OCI-LY1 (cell line): ENCODE measurements at regions not wholly inside any gene's neighbourhood (a gene's known extent, or its start where the extent isn't known, plus 50 kb on each side); places are given as distances from the start of the nearest gene placed in this dataset.

Source experiments
- H2AFZ ChIP-seq: fragments of 200-600 bp; sonication (generic), shearing (Covaris generic); 2 replicates; pipeline ENCODE4 v1.6.0; 2014; ENCODE audit warnings: antibody characterized with exemption, mild to moderate bottlenecking, low read length
- H3F3A ChIP-seq: fragments of 200-600 bp; sonication (generic), shearing (Covaris generic); 2 replicates; pipeline ENCODE4 v1.6.0; 2014; ENCODE audit warnings: mild to moderate bottlenecking, antibody characterized with exemption, low read length, moderate library complexity; ENCODE audit not compliant: insufficient read depth
- H3K27ac ChIP-seq: fragments of 200-600 bp; sonication (generic); 2 replicates; pipeline ENCODE4 v1.5.1; 2014; ENCODE audit warnings: low read length, mixed run types, mild to moderate bottlenecking, low read depth; ENCODE audit not compliant: poor library complexity, severe bottlenecking
- H3K27me3 ChIP-seq: fragments of 200-600 bp; sonication (generic); 2 replicates; pipeline ENCODE4 v1.6.0; 2014; ENCODE audit warnings: antibody characterized with exemption, mild to moderate bottlenecking, low read length, moderate library complexity; ENCODE audit not compliant: insufficient read depth
- H3K36me3 ChIP-seq: fragments of 200-600 bp; sonication (generic); 2 replicates; pipeline ENCODE4 v1.6.1; 2014; ENCODE audit warnings: mild to moderate bottlenecking, antibody characterized with exemption, low read length, moderate library complexity, mixed read lengths; ENCODE audit not compliant: insufficient read depth
- H3K4me1 ChIP-seq: fragments of 200-600 bp; sonication (generic); 2 replicates; pipeline ENCODE4 v1.5.1; 2014; ENCODE audit warnings: mild to moderate bottlenecking, low read length, moderate library complexity; ENCODE audit not compliant: insufficient read depth, severe bottlenecking
- H3K4me2 ChIP-seq: fragments of 200-600 bp; sonication (generic), shearing (Covaris generic); 2 replicates; pipeline ENCODE4 v1.6.1; 2014; ENCODE audit warnings: low read length
- H3K4me3 ChIP-seq: fragments of 200-600 bp; sonication (generic); 2 replicates; pipeline ENCODE4 v1.5.1; 2014; ENCODE audit warnings: low read length, low read depth, mild to moderate bottlenecking, mixed read lengths; ENCODE audit not compliant: poor library complexity, severe bottlenecking
- H3K79me2 ChIP-seq: fragments of 200-600 bp; shearing (Covaris generic); 2 replicates; pipeline ENCODE4 v1.6.1; 2016; ENCODE audit warnings: mixed run types, low read length, mixed read lengths; ENCODE audit not compliant: insufficient read depth
- H3K9ac ChIP-seq: fragments of 200-600 bp; sonication (generic), shearing (Covaris generic); 2 replicates; pipeline ENCODE4 v1.6.1; 2014; ENCODE audit warnings: mild to moderate bottlenecking, low read length, mixed read lengths
- H3K9me2 ChIP-seq: fragments of 200-600 bp; sonication (generic), shearing (Covaris generic); 2 replicates; pipeline ENCODE4 v1.6.1; 2014; ENCODE audit warnings: low read depth, mild to moderate bottlenecking, low read length, mixed read lengths
- H3K9me3 ChIP-seq: fragments of 200-600 bp; shearing (Covaris generic); 2 replicates; pipeline ENCODE4 v1.6.1; 2014; ENCODE audit warnings: low read length, mixed read lengths
- H4K20me1 ChIP-seq: fragments of 200-600 bp; sonication (generic), shearing (Covaris generic); 2 replicates; pipeline ENCODE4 v1.6.0; 2016; ENCODE audit warnings: mild to moderate bottlenecking, low read length; ENCODE audit not compliant: insufficient read depth
- CTCF ChIP-seq: fragments of 200-600 bp; sonication (generic), shearing (Covaris generic); IDR thresholded peaks from 2 replicates; pipeline ENCODE4 v1.5.1; 2017; ENCODE audit warnings: mild to moderate bottlenecking, antibody characterized with exemption, low read length, moderate library complexity, mixed read lengths
- EZH2 ChIP-seq: fragments of 200-600 bp; sonication (generic), shearing (Covaris generic); IDR thresholded peaks from 2 replicates; pipeline ENCODE4 v1.8.0; 2017; ENCODE audit warnings: borderline replicate concordance, mixed run types, mild to moderate bottlenecking, antibody characterized with exemption, low read length, moderate library complexity, mixed read lengths

DNA sequence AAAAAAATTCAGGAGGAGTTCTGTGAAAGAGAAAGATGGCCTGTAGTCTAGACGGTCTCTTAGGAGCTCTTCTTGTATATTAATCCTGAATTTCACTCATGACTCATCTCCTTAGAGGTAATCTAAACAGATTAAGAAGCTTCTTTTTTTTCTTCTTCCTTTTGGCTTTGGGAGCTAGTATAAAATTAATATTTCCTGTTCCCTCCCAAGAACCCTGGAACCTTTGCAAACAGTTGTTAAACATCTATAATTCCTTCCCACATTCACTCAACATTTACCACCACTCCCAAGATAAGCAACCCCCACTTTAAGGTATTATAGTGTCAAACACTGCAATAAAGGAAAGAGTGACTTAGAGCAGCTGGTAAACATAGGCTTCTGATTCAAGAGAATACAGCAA lies 146.4 kb upstream of the EDNRA start:
- Histone ChIP-seq H3F3A (no peaks in the 10 kb centered on the region), H3K9me3 (no peaks in the 10 kb centered on the region), H3K36me3 (no peaks in the 10 kb centered on the region), H3K4me3 (no peak overlapping the region), H3K27ac (no peak overlapping the region), H3K9me2 (no peaks in the 10 kb centered on the region), H3K27me3 (no peaks in the 10 kb centered on the region), H3K9ac (no peak overlapping the region), H3K4me2 (no peak overlapping the region), H3K4me1 (no peaks in the 10 kb centered on the region), H2AFZ (no peak overlapping the region), H4K20me1 (no peaks in the 10 kb centered on the region), H3K79me2 (no peaks in the 10 kb centered on the region)
- TF ChIP-seq EZH2: no peak
- TF ChIP-seq CTCF: no peak

GRCh38 chr4:147335183-147335582 lies 145.7 kb upstream of the EDNRA start:
- Histone ChIP-seq H3K4me2 (no peak overlapping the region), H3K36me3 (no peaks in the 10 kb centered on the region), H3K27me3 (no peaks in the 10 kb centered on the region), H4K20me1 (no peaks in the 10 kb centered on the region), H3K9me2 (no peaks in the 10 kb centered on the region), H3K9ac (no peak overlapping the region), H3F3A (no peaks in the 10 kb centered on the region), H2AFZ (no peak overlapping the region), H3K79me2 (no peaks in the 10 kb centered on the region), H3K4me3 (no peak overlapping the region), H3K27ac (no peak overlapping the region), H3K9me3 (no peaks in the 10 kb centered on the region), H3K4me1 (no peaks in the 10 kb centered on the region)
- TF ChIP-seq EZH2 (no peak), CTCF (no peak)

DNA sequence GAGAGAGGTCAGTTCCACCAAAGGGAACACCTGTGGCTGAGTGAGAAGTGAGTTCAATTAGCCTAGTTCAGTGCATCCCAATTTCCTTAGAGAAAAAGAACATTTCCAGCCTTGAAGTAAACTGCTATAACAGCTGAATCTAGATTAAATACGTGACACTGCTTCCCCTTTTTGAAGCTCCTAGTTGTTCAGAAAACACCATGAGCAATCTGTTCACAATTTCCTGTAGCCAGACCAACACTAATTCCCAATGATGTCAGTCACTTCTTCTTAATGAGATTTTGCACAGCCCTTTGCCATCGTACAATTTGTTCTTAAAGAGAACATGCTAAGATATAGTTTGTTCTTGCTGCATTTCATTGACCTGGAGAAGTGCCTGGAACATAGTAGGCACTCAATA lies 144.6 kb upstream of the EDNRA start:
- no peak overlapping the region for H3K4me3 ChIP-seq
- no peak for TF ChIP-seq EZH2
- TF ChIP-seq CTCF: no peak
- no peaks in the 10 kb centered on the region for H3K9me2 ChIP-seq
- H3K4me2 ChIP-seq: no peak overlapping the region
- H3K4me1 ChIP-seq: no peaks in the 10 kb centered on the region
- H2AFZ ChIP-seq: no peak overlapping the region
- no peaks in the 10 kb centered on the region for H3F3A ChIP-seq
- H3K9me3 ChIP-seq: no peaks in the 10 kb centered on the region
- H3K79me2 ChIP-seq: no peaks in the 10 kb centered on the region
- H3K36me3 ChIP-seq: no peaks in the 10 kb centered on the region
- no peak overlapping the region for H3K27ac ChIP-seq
- no peaks in the 10 kb centered on the region for H3K27me3 ChIP-seq
- H3K9ac ChIP-seq: no peak overlapping the region
- H4K20me1 ChIP-seq: no peaks in the 10 kb centered on the region
